ENCODE measurements at regions not wholly inside any gene's neighbourhood (a gene's known extent, or its start where the extent isn't known, plus 50 kb on each side); places are given as distances from the start of the nearest gene placed in this dataset.
"Not testable (repeated sequence)": the region's sequence is repeated elsewhere in the genome, so short reads cannot be mapped to it uniquely, and the experiment has no call there.

GRCh38 chr10:91745090-91745831 is 53.0 kb upstream of the TNKS2 start:
- peak; percentile 54 for DNase-seq (ENCODE audit: low read depth)
- no peak overlapping the region for H3K4me3 ChIP-seq (ENCODE audit: low read depth, low read length)
- TF ChIP-seq, protein P1, sequence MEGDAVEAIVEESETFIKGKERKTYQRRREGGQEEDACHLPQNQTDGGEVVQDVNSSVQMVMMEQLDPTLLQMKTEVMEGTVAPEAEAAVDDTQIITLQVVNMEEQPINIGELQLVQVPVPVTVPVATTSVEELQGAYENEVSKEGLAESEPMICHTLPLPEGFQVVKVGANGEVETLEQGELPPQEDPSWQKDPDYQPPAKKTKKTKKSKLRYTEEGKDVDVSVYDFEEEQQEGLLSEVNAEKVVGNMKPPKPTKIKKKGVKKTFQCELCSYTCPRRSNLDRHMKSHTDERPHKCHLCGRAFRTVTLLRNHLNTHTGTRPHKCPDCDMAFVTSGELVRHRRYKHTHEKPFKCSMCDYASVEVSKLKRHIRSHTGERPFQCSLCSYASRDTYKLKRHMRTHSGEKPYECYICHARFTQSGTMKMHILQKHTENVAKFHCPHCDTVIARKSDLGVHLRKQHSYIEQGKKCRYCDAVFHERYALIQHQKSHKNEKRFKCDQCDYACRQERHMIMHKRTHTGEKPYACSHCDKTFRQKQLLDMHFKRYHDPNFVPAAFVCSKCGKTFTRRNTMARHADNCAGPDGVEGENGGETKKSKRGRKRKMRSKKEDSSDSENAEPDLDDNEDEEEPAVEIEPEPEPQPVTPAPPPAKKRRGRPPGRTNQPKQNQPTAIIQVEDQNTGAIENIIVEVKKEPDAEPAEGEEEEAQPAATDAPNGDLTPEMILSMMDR (conservative IDR thresholded peaks at IDR 0.05; ENCODE audit: low read depth, low read length) = peak; percentile 59

DNA sequence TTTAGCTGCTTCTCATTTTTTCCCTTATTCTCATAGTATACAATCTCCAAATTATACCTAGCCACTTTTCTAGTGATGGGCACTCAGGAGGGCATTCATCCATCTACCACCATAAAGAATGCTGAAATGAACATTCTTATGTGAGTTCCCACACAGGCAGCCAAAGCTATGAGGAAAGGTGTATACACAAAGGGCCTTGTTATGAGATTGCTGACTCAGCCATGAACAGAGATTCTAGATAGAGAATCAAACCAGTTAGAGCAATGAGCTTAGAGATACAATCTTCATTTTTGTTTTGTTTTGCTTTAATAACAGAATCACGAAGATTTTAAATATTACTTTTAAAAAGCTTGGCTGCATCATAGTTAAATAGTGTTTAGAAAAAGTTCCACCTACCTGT is 54.8 kb upstream of the TNKS2 start:
- DNase-seq (ENCODE audit: low read depth) = no peak
- TF ChIP-seq, protein P1 (conservative IDR thresholded peaks at IDR 0.05; ENCODE audit: low read depth, low read length) = no peak

DNA sequence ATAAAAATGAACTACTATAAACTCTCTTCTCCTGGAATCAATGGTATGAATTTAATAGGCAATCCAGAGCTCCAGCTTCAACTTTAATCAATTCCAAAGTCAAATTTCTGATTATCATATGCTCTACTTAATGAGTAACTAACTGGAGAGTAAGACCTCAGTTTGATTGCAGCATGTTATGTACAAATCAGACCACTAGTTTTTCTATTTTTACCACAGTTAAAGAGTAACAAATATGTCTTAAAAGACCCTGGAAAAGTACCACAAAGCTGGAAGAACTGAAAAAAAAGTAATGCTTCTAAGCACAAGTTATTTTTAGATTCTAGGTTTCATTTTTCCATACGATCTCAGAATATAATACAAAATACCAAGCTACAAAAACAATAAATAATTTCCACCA is 56.0 kb upstream of the TNKS2 start:
- no peak overlapping the region for H3K4me3 ChIP-seq (ENCODE audit: low read depth, low read length)
- TF ChIP-seq, protein P1 (conservative IDR thresholded peaks at IDR 0.05; ENCODE audit: low read depth, low read length) = no peak
- DNase-seq (ENCODE audit: low read depth) = no peak

More for the DNA sequence above, 54.8 kb upstream of the TNKS2 start:
- H3K4me3 ChIP-seq (ENCODE audit: low read depth, low read length) = no peak overlapping the region

DNA sequence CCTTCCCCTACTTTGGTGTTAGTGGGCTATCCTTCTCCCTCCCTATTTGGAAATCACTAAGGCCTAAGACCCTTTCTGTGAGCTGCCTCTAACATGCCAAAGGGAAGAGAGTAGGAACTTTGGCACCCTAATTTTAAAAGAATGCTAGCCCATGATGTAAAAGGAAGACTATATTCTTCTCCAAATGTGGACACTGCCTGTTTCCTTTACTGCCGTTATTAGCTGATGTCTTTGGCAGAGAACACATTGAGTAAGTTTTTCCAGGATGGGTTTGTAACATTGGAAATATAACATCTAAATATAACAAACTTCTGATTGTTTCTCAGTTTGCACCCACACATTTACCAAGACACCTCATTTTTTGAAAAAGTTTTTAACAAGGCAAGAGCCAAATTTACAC is 56.9 kb upstream of the TNKS2 start:
- DNase-seq (ENCODE audit: low read depth) = no peak
- H3K4me3 ChIP-seq (ENCODE audit: low read depth, low read length) = no peak overlapping the region
- TF ChIP-seq, protein P1 (conservative IDR thresholded peaks at IDR 0.05; ENCODE audit: low read depth, low read length) = no peak

GRCh38 chr10:91740353-91740924 is 57.8 kb upstream of the TNKS2 start:
- no peak overlapping the region for H3K4me3 ChIP-seq (ENCODE audit: low read depth, low read length)
- TF ChIP-seq, protein P1 (conservative IDR thresholded peaks at IDR 0.05; ENCODE audit: low read depth, low read length) = no peak
- DNase-seq (ENCODE audit: low read depth) = no peak

GRCh38 chr10:91732265-91732664 is 66.0 kb upstream of the TNKS2 start:
- not testable (repeated sequence) for H3K4me3 ChIP-seq (ENCODE audit: low read depth, low read length); DNase-seq (ENCODE audit: low read depth)

- not testable (repeated sequence) for H3K4me3 ChIP-seq (ENCODE audit: low read depth, low read length); DNase-seq (ENCODE audit: low read depth)
Observed at GRCh38 chr10:91729339-91729738, 68.9 kb upstream of the TNKS2 start.

DNA sequence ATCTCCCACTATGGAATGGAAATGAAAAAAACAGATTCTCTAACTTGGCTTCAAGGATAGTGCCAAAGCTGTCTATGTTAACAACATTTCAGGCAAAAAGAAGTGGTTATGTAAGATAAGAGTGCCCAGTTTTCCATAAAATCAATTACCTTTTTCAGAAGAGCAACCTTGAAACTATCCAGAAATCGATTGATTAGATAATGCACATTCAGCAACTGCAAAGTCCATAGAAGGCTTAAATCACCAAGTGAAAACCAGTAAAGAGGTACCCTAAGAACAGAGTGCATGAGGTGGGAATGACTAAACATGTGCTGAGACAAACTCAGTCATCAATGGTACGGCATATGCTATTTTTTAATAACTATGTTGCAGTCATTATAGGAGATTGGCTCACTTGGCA is 71.9 kb upstream of the TNKS2 start:
- TF ChIP-seq, protein P1 (conservative IDR thresholded peaks at IDR 0.05; ENCODE audit: low read depth, low read length) = no peak
- no peak overlapping the region for H3K4me3 ChIP-seq (ENCODE audit: low read depth, low read length)
- DNase-seq (ENCODE audit: low read depth) = no peak

All from choroid plexus epithelial cell (primary cell).